Stimulated activated naive CD4-positive, alpha-beta T cell treated with Interleukin-2 at 50 U/mL for 16 hours (primary cell): ENCODE measurements at regions not wholly inside any gene's neighbourhood (a gene's known extent, or its start where the extent isn't known, plus 50 kb on each side); places are given as distances from the start of the nearest gene placed in this dataset.
A peak's percentile ranks its signal among the peaks of the same experiment; 100 is the strongest.
"Not testable (repeated sequence)": the region's sequence is repeated elsewhere in the genome, so short reads cannot be mapped to it uniquely, and the experiment has no call there.

Experiments used
- DNase-seq: peaks from one replicate; lab custom pipeline; 2025; lab: John Stamatoyannopoulos, UW

- no peak for DNase-seq
Measured at GRCh38 chr2:207216457-207216856, 50.7 kb upstream of the KLF7 start.

- DNase-seq = no peak
Measured at GRCh38 chr2:207217442-207217841, 51.7 kb upstream of the KLF7 start.

- DNase-seq = no peak
Measured at GRCh38 chr2:207219081-207219630, 53.4 kb upstream of the KLF7 start.

GRCh38 chr2:207219676-207220501, 54.1 kb upstream of the KLF7 start:
- DNase-seq = no peak

GRCh38 chr2:207221731-207222130, 56.0 kb upstream of the KLF7 start:
- DNase-seq = no peak

- no peak for DNase-seq
Measured at GRCh38 chr2:207223051-207223450, 57.3 kb upstream of the KLF7 start.

GRCh38 chr2:207224381-207224780, 58.6 kb upstream of the KLF7 start:
- DNase-seq = no peak

- DNase-seq = peak; percentile 35
Measured at GRCh38 chr2:207224791-207225482, 59.2 kb upstream of the KLF7 start.

GRCh38 chr2:207225773-207226172, 60.0 kb upstream of the KLF7 start:
- DNase-seq = no peak

GRCh38 chr2:207226243-207226642, 60.5 kb upstream of the KLF7 start:
- DNase-seq = no peak

GRCh38 chr2:207226671-207227061, 60.9 kb upstream of the KLF7 start:
- DNase-seq = no peak

GRCh38 chr2:207227062-207227748, 61.5 kb upstream of the KLF7 start:
- DNase-seq = no peak

GRCh38 chr2:207227749-207228145, 62.0 kb upstream of the KLF7 start:
- DNase-seq = no peak

GRCh38 chr2:207228402-207228801, 62.7 kb upstream of the KLF7 start:
- DNase-seq = no peak

- DNase-seq = no peak
Measured at GRCh38 chr2:207229161-207229560, 63.4 kb upstream of the KLF7 start.

- no peak for DNase-seq
Measured at GRCh38 chr2:207230261-207231105, 64.7 kb upstream of the KLF7 start.

- no peak for DNase-seq
Measured at GRCh38 chr2:207231106-207231865, 65.5 kb upstream of the KLF7 start.

GRCh38 chr2:207231967-207232366, 66.2 kb upstream of the KLF7 start:
- no peak for DNase-seq

- DNase-seq = not testable (repeated sequence)
Measured at GRCh38 chr2:207233141-207233540, 67.4 kb upstream of the KLF7 start.

GRCh38 chr2:207233731-207234130, 68.0 kb upstream of the KLF7 start:
- no peak for DNase-seq

- DNase-seq = no peak
Measured at GRCh38 chr2:207235621-207236020, 69.9 kb upstream of the KLF7 start.
